GM12891 (cell line): ENCODE measurements at regions not wholly inside any gene's neighbourhood (a gene's known extent, or its start where the extent isn't known, plus 50 kb on each side); places are given as distances from the start of the nearest gene placed in this dataset.

ENCODE experiments used
- PAX5 ChIP-seq: IDR thresholded peaks from 2 replicates; pipeline ENCODE4 v1.6.1; 2011; ENCODE audit warnings: low read length, moderate library complexity, mild to moderate bottlenecking; ENCODE audit not compliant: insufficient read depth, severe bottlenecking
- POLR2A ChIP-seq: IDR thresholded peaks from 2 replicates; pipeline ENCODE4 v1.6.1; 2011; ENCODE audit warnings: low read depth, low read length, control low read depth
- POLR2AphosphoS5 ChIP-seq: IDR thresholded peaks from 2 replicates; pipeline ENCODE4 v1.6.1; 2011; ENCODE audit warnings: low read depth, low read length, control low read depth

GRCh38 chr14:48274826-48275225 is 599.4 kb upstream of the MDGA2 start:
- TF ChIP-seq PAX5 (no peak), POLR2A (no peak), POLR2AphosphoS5 (no peak)
